ENCODE measurements at regions not wholly inside any gene's neighbourhood (a gene's known extent, or its start where the extent isn't known, plus 50 kb on each side); places are given as distances from the start of the nearest gene placed in this dataset.
"Not testable (repeated sequence)": the region's sequence is repeated elsewhere in the genome, so short reads cannot be mapped to it uniquely, and the experiment has no call there.

DNA sequence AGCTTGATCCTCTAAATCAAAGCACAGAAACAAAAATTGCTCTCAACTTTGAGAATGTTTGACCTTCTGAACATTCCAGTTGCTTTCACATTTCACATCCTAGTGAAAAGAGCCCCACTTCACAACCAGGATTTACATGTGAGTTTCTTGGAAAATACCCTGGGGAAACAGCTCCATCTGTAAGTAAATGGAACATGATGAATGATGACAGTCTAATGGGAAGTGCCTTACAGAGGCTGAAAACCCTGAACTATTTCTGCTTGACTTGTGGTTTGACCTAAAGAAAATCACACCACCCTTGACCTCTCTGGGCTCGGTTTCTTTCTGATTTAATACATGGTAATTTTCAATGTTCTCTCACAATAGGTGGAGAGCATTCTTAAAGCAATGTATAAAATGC, 499.4 kb upstream of the API5 start:
- no peaks in the 10 kb centered on the region for H3K27me3 ChIP-seq (ENCODE audit: control insufficient read depth, low read length)

DNA sequence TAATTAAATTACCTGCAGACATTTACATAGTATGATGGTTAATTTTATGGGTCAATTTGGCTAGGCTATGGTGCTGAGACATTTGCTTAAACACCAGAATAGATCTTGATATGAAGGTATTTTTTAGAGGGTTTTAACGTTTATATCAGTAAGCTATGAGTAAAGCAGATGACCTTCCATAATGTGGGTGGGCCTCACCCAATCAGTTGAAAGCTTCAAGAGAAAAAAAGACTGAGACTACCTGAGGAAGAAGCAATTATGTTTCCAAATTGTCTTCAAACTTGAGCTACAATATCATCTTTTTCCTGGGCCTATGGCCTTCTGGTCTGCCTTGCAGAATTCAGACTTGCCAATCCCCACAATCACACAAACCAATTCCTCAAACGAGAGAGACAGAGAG, 498.8 kb upstream of the API5 start:
- H3K9me3 ChIP-seq (ENCODE audit: control insufficient read depth, insufficient read depth, low read length) = no peaks in the 10 kb centered on the region
- H3K4me2 ChIP-seq (ENCODE audit: low read length) = no peak overlapping the region
- no peak for TF ChIP-seq EZH2phosphoT487 (IDR thresholded peaks at IDR 0.05; ENCODE audit: borderline replicate concordance, low read length)
- TF ChIP-seq, protein P1, sequence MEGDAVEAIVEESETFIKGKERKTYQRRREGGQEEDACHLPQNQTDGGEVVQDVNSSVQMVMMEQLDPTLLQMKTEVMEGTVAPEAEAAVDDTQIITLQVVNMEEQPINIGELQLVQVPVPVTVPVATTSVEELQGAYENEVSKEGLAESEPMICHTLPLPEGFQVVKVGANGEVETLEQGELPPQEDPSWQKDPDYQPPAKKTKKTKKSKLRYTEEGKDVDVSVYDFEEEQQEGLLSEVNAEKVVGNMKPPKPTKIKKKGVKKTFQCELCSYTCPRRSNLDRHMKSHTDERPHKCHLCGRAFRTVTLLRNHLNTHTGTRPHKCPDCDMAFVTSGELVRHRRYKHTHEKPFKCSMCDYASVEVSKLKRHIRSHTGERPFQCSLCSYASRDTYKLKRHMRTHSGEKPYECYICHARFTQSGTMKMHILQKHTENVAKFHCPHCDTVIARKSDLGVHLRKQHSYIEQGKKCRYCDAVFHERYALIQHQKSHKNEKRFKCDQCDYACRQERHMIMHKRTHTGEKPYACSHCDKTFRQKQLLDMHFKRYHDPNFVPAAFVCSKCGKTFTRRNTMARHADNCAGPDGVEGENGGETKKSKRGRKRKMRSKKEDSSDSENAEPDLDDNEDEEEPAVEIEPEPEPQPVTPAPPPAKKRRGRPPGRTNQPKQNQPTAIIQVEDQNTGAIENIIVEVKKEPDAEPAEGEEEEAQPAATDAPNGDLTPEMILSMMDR (IDR thresholded peaks at IDR 0.05; ENCODE audit: low read depth, low read length, poor library complexity, severe bottlenecking) = no peak
- H3K27me3 ChIP-seq (ENCODE audit: control insufficient read depth, low read length) = no peaks in the 10 kb centered on the region
- no peaks in the 10 kb centered on the region for H3K79me2 ChIP-seq (ENCODE audit: control insufficient read depth, low read length)
- H3K9me2 ChIP-seq (replicated peaks; ENCODE audit: control insufficient read depth, low read length) = no peaks in the 10 kb centered on the region
- no peaks in the 10 kb centered on the region for H3F3A ChIP-seq (ENCODE audit: control insufficient read depth, insufficient read depth)
- no peaks in the 10 kb centered on the region for H3K36me3 ChIP-seq (ENCODE audit: control insufficient read depth, low read length)
- no peak overlapping the region for H3K4me3 ChIP-seq (ENCODE audit: low read length)
- no peak overlapping the region for H3K27ac ChIP-seq (ENCODE audit: low read depth, low read length)
- H4K20me1 ChIP-seq (ENCODE audit: control insufficient read depth, insufficient read depth, low read depth, low read length) = no peaks in the 10 kb centered on the region
- H3K4me1 ChIP-seq (ENCODE audit: control insufficient read depth, low read length) = no peaks in the 10 kb centered on the region

More for the DNA sequence above, 499.4 kb upstream of the API5 start:
- Histone ChIP-seq H4K20me1 (ENCODE audit: control insufficient read depth, insufficient read depth, low read depth, low read length) (no peaks in the 10 kb centered on the region), H3K9me3 (ENCODE audit: control insufficient read depth, insufficient read depth, low read length) (no peaks in the 10 kb centered on the region), H3K9me2 (replicated peaks; ENCODE audit: control insufficient read depth, low read length) (no peaks in the 10 kb centered on the region), H3K36me3 (ENCODE audit: control insufficient read depth, low read length) (no peaks in the 10 kb centered on the region), H3F3A (ENCODE audit: control insufficient read depth, insufficient read depth) (no peaks in the 10 kb centered on the region), H3K4me1 (ENCODE audit: control insufficient read depth, low read length) (no peaks in the 10 kb centered on the region), H3K4me2 (ENCODE audit: low read length) (no peak overlapping the region), H3K27ac (ENCODE audit: low read depth, low read length) (no peak overlapping the region), H3K79me2 (ENCODE audit: control insufficient read depth, low read length) (no peaks in the 10 kb centered on the region), H3K4me3 (ENCODE audit: low read length) (no peak overlapping the region)
- TF ChIP-seq EZH2phosphoT487 (IDR thresholded peaks at IDR 0.05; ENCODE audit: borderline replicate concordance, low read length) = no peak
- TF ChIP-seq, protein P1 (IDR thresholded peaks at IDR 0.05; ENCODE audit: low read depth, low read length, poor library complexity, severe bottlenecking) = no peak

DNA sequence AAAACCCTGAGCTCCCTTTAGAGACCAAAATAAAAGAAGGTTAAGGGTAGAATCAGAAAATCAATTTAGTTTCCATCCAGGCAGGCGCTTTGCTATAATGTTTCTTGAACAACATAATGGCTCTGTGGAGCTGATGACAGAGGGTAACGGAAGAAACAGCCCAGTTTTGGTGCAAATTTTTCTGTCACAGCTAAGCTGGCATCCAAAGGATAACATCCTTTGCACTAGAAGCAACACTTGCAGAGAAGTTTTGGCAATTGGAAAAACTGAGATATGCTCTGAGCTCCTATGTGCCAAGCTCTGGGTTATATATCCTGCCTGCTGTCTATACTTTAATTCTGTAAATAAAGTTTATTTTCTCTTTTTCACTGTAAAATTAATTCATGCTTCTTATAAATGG, 495.3 kb upstream of the API5 start:
- no peaks in the 10 kb centered on the region for H3K36me3 ChIP-seq (ENCODE audit: control insufficient read depth, low read length)
- no peaks in the 10 kb centered on the region for H3K9me2 ChIP-seq (replicated peaks; ENCODE audit: control insufficient read depth, low read length)
- no peaks in the 10 kb centered on the region for H3K79me2 ChIP-seq (ENCODE audit: control insufficient read depth, low read length)
- H3K4me1 ChIP-seq (ENCODE audit: control insufficient read depth, low read length) = no peaks in the 10 kb centered on the region
- no peak overlapping the region for H3K4me3 ChIP-seq (ENCODE audit: low read length)
- no peak for TF ChIP-seq EZH2phosphoT487 (IDR thresholded peaks at IDR 0.05; ENCODE audit: borderline replicate concordance, low read length)
- TF ChIP-seq, protein P1 (IDR thresholded peaks at IDR 0.05; ENCODE audit: low read depth, low read length, poor library complexity, severe bottlenecking) = no peak
- no peak overlapping the region for H3K4me2 ChIP-seq (ENCODE audit: low read length)
- H3K27me3 ChIP-seq (ENCODE audit: control insufficient read depth, low read length) = no peaks in the 10 kb centered on the region
- H3K27ac ChIP-seq (ENCODE audit: low read depth, low read length) = no peak overlapping the region
- H4K20me1 ChIP-seq (ENCODE audit: control insufficient read depth, insufficient read depth, low read depth, low read length) = no peaks in the 10 kb centered on the region
- no peaks in the 10 kb centered on the region for H3K9me3 ChIP-seq (ENCODE audit: control insufficient read depth, insufficient read depth, low read length)
- no peaks in the 10 kb centered on the region for H3F3A ChIP-seq (ENCODE audit: control insufficient read depth, insufficient read depth)

DNA sequence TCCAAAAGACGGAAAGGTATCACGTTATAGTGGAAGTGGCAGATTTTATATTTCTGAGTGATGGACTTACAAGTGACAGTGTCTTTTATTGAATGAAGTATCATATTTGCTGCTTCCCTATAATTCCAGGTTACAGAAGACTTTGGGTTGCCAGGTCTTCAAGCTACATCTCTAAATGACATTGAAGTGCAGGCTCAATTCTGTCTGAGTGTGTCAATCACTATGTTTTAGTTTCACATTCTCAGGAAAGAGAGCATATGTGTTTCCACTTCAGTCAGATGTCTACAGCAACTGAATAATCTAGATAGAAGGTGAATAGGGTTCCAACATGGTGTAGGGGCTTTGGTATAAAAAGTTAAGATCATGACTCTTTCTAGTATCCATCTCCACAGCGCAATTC, 492.7 kb upstream of the API5 start:
- H3K9me2 ChIP-seq (replicated peaks; ENCODE audit: control insufficient read depth, low read length) = no peaks in the 10 kb centered on the region
- H3K79me2 ChIP-seq (ENCODE audit: control insufficient read depth, low read length) = no peaks in the 10 kb centered on the region
- no peak for TF ChIP-seq EZH2phosphoT487 (IDR thresholded peaks at IDR 0.05; ENCODE audit: borderline replicate concordance, low read length)
- TF ChIP-seq, protein P1 (IDR thresholded peaks at IDR 0.05; ENCODE audit: low read depth, low read length, poor library complexity, severe bottlenecking) = no peak
- H3K27me3 ChIP-seq (ENCODE audit: control insufficient read depth, low read length) = no peaks in the 10 kb centered on the region
- H3K27ac ChIP-seq (ENCODE audit: low read depth, low read length) = no peak overlapping the region
- H3K36me3 ChIP-seq (ENCODE audit: control insufficient read depth, low read length) = no peaks in the 10 kb centered on the region
- H4K20me1 ChIP-seq (ENCODE audit: control insufficient read depth, insufficient read depth, low read depth, low read length) = no peaks in the 10 kb centered on the region
- H3K4me1 ChIP-seq (ENCODE audit: control insufficient read depth, low read length) = no peaks in the 10 kb centered on the region
- H3K9me3 ChIP-seq (ENCODE audit: control insufficient read depth, insufficient read depth, low read length) = no peaks in the 10 kb centered on the region
- H3K4me3 ChIP-seq (ENCODE audit: low read length) = no peak overlapping the region
- H3F3A ChIP-seq (ENCODE audit: control insufficient read depth, insufficient read depth) = no peaks in the 10 kb centered on the region
- H3K4me2 ChIP-seq (ENCODE audit: low read length) = no peak overlapping the region

DNA sequence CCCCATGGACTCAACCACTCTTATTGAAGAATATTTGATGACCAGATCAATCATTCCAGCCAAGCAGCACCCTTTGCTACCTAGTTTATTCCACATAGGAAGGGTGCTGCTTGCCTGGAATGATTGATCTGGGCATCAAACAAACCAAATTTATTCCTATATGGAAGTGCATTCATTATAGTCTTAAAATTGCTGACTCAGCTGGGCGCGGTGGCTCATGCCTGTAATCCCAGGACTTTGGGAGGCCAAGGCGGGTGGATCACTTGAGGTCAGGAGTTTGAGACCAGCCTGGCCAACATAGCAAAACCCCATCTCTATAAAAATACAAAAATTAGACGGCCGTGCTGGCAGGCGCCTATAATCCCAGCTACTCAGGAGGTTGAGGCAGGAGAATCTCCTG, 489.6 kb upstream of the API5 start:
- H3F3A ChIP-seq (ENCODE audit: control insufficient read depth, insufficient read depth); H3K27ac ChIP-seq (ENCODE audit: low read depth, low read length); H3K4me2 ChIP-seq (ENCODE audit: low read length); H4K20me1 ChIP-seq (ENCODE audit: control insufficient read depth, insufficient read depth, low read depth, low read length); H3K4me3 ChIP-seq (ENCODE audit: low read length); H3K79me2 ChIP-seq (ENCODE audit: control insufficient read depth, low read length); H3K27me3 ChIP-seq (ENCODE audit: control insufficient read depth, low read length); H3K9me2 ChIP-seq (replicated peaks; ENCODE audit: control insufficient read depth, low read length); H3K9me3 ChIP-seq (ENCODE audit: control insufficient read depth, insufficient read depth, low read length); H3K36me3 ChIP-seq (ENCODE audit: control insufficient read depth, low read length); H3K4me1 ChIP-seq (ENCODE audit: control insufficient read depth, low read length): not testable (repeated sequence)

Measured in DOHH2 (cell line).